H9 (cell line): ENCODE measurements at regions not wholly inside any gene's neighbourhood (a gene's known extent, or its start where the extent isn't known, plus 50 kb on each side); places are given as distances from the start of the nearest gene placed in this dataset.

Experiments
- DNase-seq: peaks from one replicate; pipeline ENCODE4 v3.0.0-alpha.2; 2017
- H2AFZ ChIP-seq: one replicate; pipeline ENCODE4 v1.6.1; 2013; ENCODE audit warnings: mild to moderate bottlenecking, low read length, control low read depth, moderate library complexity
- H2AK5ac ChIP-seq: 2 replicates; pipeline ENCODE4 v1.6.1; 2013; ENCODE audit warnings: low read length, control low read depth, mixed read lengths; ENCODE audit not compliant: insufficient read length
- H2BK120ac ChIP-seq: one replicate; pipeline ENCODE4 v1.6.1; 2013; ENCODE audit warnings: low read depth, mild to moderate bottlenecking, low read length, control low read depth, inconsistent platforms; ENCODE audit not compliant: poor library complexity, severe bottlenecking
- H2BK12ac ChIP-seq: 2 replicates; pipeline ENCODE4 v1.6.1; 2013; ENCODE audit warnings: low read length, control low read depth, mixed read lengths, low read depth; ENCODE audit not compliant: insufficient read length
- H2BK15ac ChIP-seq: 2 replicates; pipeline ENCODE4 v1.6.1; 2013; ENCODE audit warnings: low read depth, low read length, control low read depth
- H2BK20ac ChIP-seq: one replicate; pipeline ENCODE4 v1.6.1; 2013; ENCODE audit warnings: low read depth, mild to moderate bottlenecking, low read length, control low read depth, inconsistent platforms; ENCODE audit not compliant: poor library complexity, severe bottlenecking
- H2BK5ac ChIP-seq: 2 replicates; pipeline ENCODE4 v1.6.1; 2013; ENCODE audit warnings: low read length, control low read depth, mixed read lengths; ENCODE audit not compliant: insufficient read length
- H3K14ac ChIP-seq: 2 replicates; pipeline ENCODE4 v1.6.1; 2013; ENCODE audit warnings: low read length, control low read depth; ENCODE audit not compliant: insufficient read depth
- H3K18ac ChIP-seq: 2 replicates; pipeline ENCODE4 v1.6.1; 2013; ENCODE audit warnings: low read depth, mild to moderate bottlenecking, mixed read lengths, low read length, control low read depth; ENCODE audit not compliant: insufficient read length
- H3K23ac ChIP-seq: 2 replicates; pipeline ENCODE4 v1.6.1; 2013; ENCODE audit warnings: low read length, control low read depth, mixed read lengths, low read depth; ENCODE audit not compliant: insufficient read length
- H3K23me2 ChIP-seq: 2 replicates; pipeline ENCODE4 v1.6.1; 2013; ENCODE audit warnings: low read depth, mild to moderate bottlenecking, mixed read lengths, low read length, control low read depth; ENCODE audit not compliant: insufficient read length, poor library complexity, severe bottlenecking
- H3K27ac ChIP-seq: 2 replicates; pipeline ENCODE4 v1.5.1; 2013; ENCODE audit warnings: low read length, control low read depth, mixed read lengths, low read depth; ENCODE audit not compliant: insufficient read length
- H3K27me3 ChIP-seq: 2 replicates; pipeline ENCODE4 v1.6.1; 2013; ENCODE audit warnings: low read length, control low read depth, inconsistent platforms; ENCODE audit not compliant: insufficient read depth
- H3K4ac ChIP-seq: 2 replicates; pipeline ENCODE4 v1.6.1; 2013; ENCODE audit warnings: low read depth, mild to moderate bottlenecking, control low read depth, inconsistent platforms, low read length, moderate library complexity
- H3K4me1 ChIP-seq: 2 replicates; pipeline ENCODE4 v1.6.1; 2013; ENCODE audit warnings: low read length, control low read depth, inconsistent platforms; ENCODE audit not compliant: insufficient read depth
- H3K4me2 ChIP-seq: 2 replicates; pipeline ENCODE4 v1.6.1; 2013; ENCODE audit warnings: low read length, control low read depth, mixed read lengths; ENCODE audit not compliant: insufficient read length, insufficient read depth
- H3K56ac ChIP-seq: 2 replicates; pipeline ENCODE4 v1.6.1; 2013; ENCODE audit warnings: low read depth, mild to moderate bottlenecking, mixed read lengths, low read length, control low read depth; ENCODE audit not compliant: insufficient read length
- H3K79me1 ChIP-seq: 2 replicates; pipeline ENCODE4 v1.6.1; 2013; ENCODE audit warnings: low read depth, mild to moderate bottlenecking, moderate library complexity, low read length, control low read depth, inconsistent platforms; ENCODE audit not compliant: insufficient read depth, poor library complexity, severe bottlenecking
- H3K79me2 ChIP-seq: 2 replicates; pipeline ENCODE4 v1.6.1; 2013; ENCODE audit warnings: low read length, control low read depth, inconsistent platforms; ENCODE audit not compliant: insufficient read depth
- H3K9ac ChIP-seq: 2 replicates; pipeline ENCODE4 v1.6.1; 2013; ENCODE audit warnings: low read length, control low read depth, mixed read lengths; ENCODE audit not compliant: insufficient read length; ENCODE audit errors: extremely low read depth
- H3K9me3 ChIP-seq: one replicate; pipeline ENCODE4 v1.6.1; 2013; ENCODE audit warnings: low read depth, low read length, inconsistent platforms; ENCODE audit not compliant: control insufficient read depth
- H3T11ph ChIP-seq: one replicate; pipeline ENCODE4 v1.6.1; 2013; ENCODE audit warnings: mild to moderate bottlenecking, low read length, control low read depth, inconsistent platforms
- H4K20me1 ChIP-seq: one replicate; pipeline ENCODE4 v1.6.1; 2013; ENCODE audit not compliant: control insufficient read depth, insufficient read length, insufficient read depth
- H4K5ac ChIP-seq: 2 replicates; pipeline ENCODE4 v1.6.1; 2013; ENCODE audit warnings: low read depth, mild to moderate bottlenecking, mixed read lengths, low read length, control low read depth; ENCODE audit not compliant: insufficient read length
- H4K8ac ChIP-seq: replicated peaks from 2 replicates; pipeline ENCODE4 v1.6.1; 2013; ENCODE audit warnings: low read length, control low read depth, mixed read lengths, low read depth; ENCODE audit not compliant: insufficient read length
- H4K91ac ChIP-seq: 2 replicates; pipeline ENCODE4 v1.6.1; 2013; ENCODE audit warnings: low read depth, mild to moderate bottlenecking, moderate library complexity, mixed read lengths, low read length, control low read depth; ENCODE audit not compliant: insufficient read length
- H3K27ac Mint-ChIP-seq, 3 experiments: 2 replicates in 2 of 3; 3 replicates in 1 of 3; pipeline ENCODE4 v1.8.0; 2020 to 2021; ENCODE audit warnings: mixed read lengths in 3 of 3, mild to moderate bottlenecking in 1 of 3, moderate library complexity in 1 of 3
- H3K27me3 Mint-ChIP-seq: 2 replicates; pipeline ENCODE4 v1.8.0; 2021; ENCODE audit warnings: low read depth, mild to moderate bottlenecking, moderate library complexity, mixed read lengths
- H3K36me3 Mint-ChIP-seq, 3 experiments: 2 replicates in 2 of 3; 3 replicates in 1 of 3; pipeline ENCODE4 v1.8.0; 2020 to 2021; ENCODE audit warnings: low read depth in 3 of 3, mixed read lengths in 3 of 3; ENCODE audit not compliant: insufficient read depth in 1 of 3
- H3K4me1 Mint-ChIP-seq, 2 experiments: 2 replicates each; pipeline ENCODE4 v1.8.0; 2020; ENCODE audit warnings: mixed read lengths in 2 of 2
- H3K4me3 Mint-ChIP-seq, 2 experiments: 2 replicates in 1 of 2; 3 replicates in 1 of 2; pipeline ENCODE4 v1.8.0; 2020 to 2021; ENCODE audit warnings: mild to moderate bottlenecking in 2 of 2, mixed read lengths in 2 of 2, moderate library complexity in 1 of 2
- H3K9me3 Mint-ChIP-seq, 2 experiments: 2 replicates in 1 of 2; 3 replicates in 1 of 2; pipeline ENCODE4 v1.8.0; 2020; ENCODE audit warnings: mild to moderate bottlenecking in 2 of 2, mixed read lengths in 2 of 2, moderate library complexity in 1 of 2
- CTCF ChIP-seq: fragments of 200-600 bp; sonication (generic); conservative IDR thresholded peaks from 3 replicates; pipeline ENCODE4 v1.8.0; 2021; ENCODE audit warnings: antibody characterized with exemption, mild to moderate bottlenecking
- WGBS: extraction: QIAGEN DNeasy Blood & Tissue Kit; methylation state at CpG from one replicate; pipeline ENCODE4 v1.1.7; 2013; ENCODE audit warnings: missing lambda C conversion rate, low lambda C conversion rate, mixed read lengths; ENCODE audit not compliant: insufficient read length; ENCODE audit errors: extremely low coverage; 5-methylcytosine and 5-hydroxymethylcytosine counted together

GRCh38 chr13:97540696-97541095 is 106.7 kb downstream of the RAP2A start:
- H4K5ac ChIP-seq: no peak overlapping the region
- Mint-ChIP-seq H3K4me3 (no peak overlapping the region), H3K36me3 (peaks cover 0 to 2% (median 0%) of the 10 kb centered on the region in 3 experiments; a peak in 1 of 7 replicates), H3K27me3 (no peaks in the 10 kb centered on the region), H3K9me3 (peaks cover 1 to 2% of the 10 kb centered on the region in 2 experiments; a peak in 2 of 5 replicates), H3K4me1 (peaks cover 6 to 11% of the 10 kb centered on the region in 2 experiments), H3K27ac (no peak overlapping the region)
- TF ChIP-seq CTCF: no peak
- H3K4me2 ChIP-seq: no peak overlapping the region
- H3K79me2 ChIP-seq: no peaks in the 10 kb centered on the region
- no peak overlapping the region for H3K9ac ChIP-seq
- no peak overlapping the region for H4K8ac ChIP-seq
- WGBS: no CpG with 5 or more reads among the region's 6 CpGs
- H3K79me1 ChIP-seq: no peaks in the 10 kb centered on the region
- H2BK15ac ChIP-seq: no peak overlapping the region
- H2AFZ ChIP-seq: no peak overlapping the region
- no peak overlapping the region for H3K4ac ChIP-seq
- no peaks in the 10 kb centered on the region for H3K9me3 ChIP-seq
- no peaks in the 10 kb centered on the region for H3K27me3 ChIP-seq
- H3K18ac ChIP-seq: no peak overlapping the region
- no peak overlapping the region for H3T11ph ChIP-seq
- no peak overlapping the region for H2BK20ac ChIP-seq
- no peak overlapping the region for H2BK5ac ChIP-seq
- no peak overlapping the region for H2AK5ac ChIP-seq
- no peak overlapping the region for H3K14ac ChIP-seq
- H2BK120ac ChIP-seq: no peak overlapping the region
- H3K27ac ChIP-seq: no peak overlapping the region
- no peaks in the 10 kb centered on the region for H4K20me1 ChIP-seq
- H3K23ac ChIP-seq: no peak overlapping the region
- DNase-seq: no peak
- no peak overlapping the region for H3K56ac ChIP-seq
- H3K23me2 ChIP-seq: no peaks in the 10 kb centered on the region
- no peak overlapping the region for H4K91ac ChIP-seq
- no peaks in the 10 kb centered on the region for H3K4me1 ChIP-seq
- no peak overlapping the region for H2BK12ac ChIP-seq
